Stimulated activated CD4-positive, alpha-beta T cell treated with anti-CD3 and anti-CD28 coated beads, TNF-alpha, amount 100 ng/mL, for 24 hours (primary cell): ENCODE measurements at regions not wholly inside any gene's neighbourhood (a gene's known extent, or its start where the extent isn't known, plus 50 kb on each side); places are given as distances from the start of the nearest gene placed in this dataset.

ENCODE experiments used
- DNase-seq, 3 experiments: peaks; one replicate each; pipeline ENCODE4 v3.0.0-alpha.2; 2020; ENCODE audit warnings: low read depth in 3 of 3

DNA sequence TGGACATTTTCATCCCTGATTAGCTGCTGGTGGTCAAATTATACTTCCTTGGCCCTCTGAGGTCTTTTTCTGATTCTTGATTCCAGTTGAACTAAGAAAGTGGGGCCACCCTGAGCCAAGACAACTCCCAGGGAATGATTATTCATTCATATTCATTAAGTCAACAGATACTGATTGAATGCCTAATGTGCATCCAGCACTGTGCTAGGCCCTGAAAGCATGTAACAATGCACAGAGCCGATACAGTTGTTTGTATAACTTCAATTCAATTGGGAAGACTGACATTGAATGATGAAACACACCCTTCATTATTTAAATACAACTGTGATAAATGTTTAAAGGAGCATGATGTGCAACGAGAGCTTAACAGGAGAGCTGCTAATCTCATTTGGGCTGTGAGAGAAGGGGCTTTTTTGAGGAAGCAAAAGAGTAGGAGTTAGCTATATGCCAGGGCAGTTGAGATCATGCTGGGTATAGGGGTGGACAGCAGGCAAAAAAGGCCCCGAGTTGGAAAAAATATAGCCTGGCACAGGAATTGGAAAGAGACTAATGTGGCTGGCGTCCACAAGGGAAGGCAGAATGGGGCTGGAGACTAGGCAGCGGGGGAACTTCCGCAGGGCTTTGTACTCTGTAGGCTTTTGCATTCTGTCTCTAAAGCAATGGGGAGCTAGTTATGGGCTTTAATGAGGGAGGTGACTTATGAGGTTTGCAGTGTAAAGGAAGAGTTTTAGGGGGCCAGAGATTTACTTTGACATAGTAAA, 57.2 kb upstream of the ACVR1 start:
- no peak for DNase-seq

DNA sequence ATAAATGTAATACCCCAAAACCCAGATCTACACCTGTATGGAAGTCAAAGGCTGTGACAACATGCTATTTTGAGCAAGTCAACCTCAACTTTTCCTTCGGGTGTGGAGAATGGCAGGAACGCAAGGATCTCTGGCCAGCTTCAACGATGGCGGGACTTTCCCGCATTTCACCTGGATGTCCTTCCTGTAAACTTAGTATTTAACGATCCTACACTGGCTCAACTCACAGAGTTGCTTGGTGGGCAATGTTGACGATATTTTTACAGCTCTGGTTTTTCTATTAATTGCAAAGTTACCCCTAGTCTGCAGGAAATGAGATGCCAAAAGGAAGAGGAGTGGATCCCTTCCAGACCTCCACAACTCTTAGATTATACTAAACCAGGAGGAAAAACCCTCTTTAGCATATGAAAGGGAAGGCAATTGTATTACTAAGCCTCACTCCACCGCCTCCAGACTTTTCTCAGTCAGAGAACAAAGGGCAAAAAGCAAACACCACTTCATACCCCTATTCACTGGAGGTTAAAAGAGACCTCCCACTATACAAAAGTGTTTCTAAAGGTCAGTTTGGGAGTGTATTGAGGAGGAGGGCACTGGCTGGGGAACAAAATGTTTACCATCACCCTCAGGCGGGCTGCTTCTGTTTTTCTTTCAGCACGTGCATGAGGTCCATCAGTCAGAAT, 56.5 kb upstream of the ACVR1 start:
- DNase-seq, result no peak

DNA sequence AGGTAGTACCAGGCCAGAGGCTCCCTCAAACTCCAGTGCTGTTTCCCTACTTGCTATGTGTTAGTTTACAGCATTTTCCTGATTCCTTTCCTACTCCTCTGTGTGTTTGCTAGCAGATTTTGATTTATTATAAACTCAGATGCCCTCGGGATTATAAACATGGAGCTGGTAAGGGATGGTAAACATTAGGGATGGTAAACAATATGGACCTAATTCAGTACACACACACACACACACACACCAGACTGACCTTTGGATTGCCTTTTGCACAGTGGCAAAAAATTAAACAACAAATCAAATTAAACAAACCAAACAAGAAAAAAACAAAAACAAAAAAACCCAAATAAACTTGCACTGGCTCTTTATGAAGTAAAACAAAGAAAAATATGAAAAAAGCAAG, 55.4 kb upstream of the ACVR1 start:
- no peak for DNase-seq

DNA sequence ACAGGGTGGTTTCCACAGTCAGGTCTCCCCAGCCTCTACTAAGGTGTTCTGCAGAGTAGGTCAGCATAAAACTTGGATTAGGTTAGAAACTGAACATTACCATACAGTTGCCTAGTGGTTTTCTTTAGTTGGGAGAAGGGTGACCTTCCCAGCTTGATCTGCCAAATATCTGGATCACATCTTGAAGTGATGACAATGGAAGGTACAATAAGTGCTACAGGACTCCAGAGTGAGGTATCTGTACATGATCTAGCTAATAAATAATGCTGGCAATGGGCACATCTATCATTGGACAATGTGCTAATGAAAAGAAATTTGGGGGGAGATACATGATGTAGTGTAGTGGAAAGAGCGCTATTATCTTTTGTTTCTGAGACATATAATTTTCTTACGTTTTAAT, 54.6 kb upstream of the ACVR1 start:
- no peak for DNase-seq

DNA sequence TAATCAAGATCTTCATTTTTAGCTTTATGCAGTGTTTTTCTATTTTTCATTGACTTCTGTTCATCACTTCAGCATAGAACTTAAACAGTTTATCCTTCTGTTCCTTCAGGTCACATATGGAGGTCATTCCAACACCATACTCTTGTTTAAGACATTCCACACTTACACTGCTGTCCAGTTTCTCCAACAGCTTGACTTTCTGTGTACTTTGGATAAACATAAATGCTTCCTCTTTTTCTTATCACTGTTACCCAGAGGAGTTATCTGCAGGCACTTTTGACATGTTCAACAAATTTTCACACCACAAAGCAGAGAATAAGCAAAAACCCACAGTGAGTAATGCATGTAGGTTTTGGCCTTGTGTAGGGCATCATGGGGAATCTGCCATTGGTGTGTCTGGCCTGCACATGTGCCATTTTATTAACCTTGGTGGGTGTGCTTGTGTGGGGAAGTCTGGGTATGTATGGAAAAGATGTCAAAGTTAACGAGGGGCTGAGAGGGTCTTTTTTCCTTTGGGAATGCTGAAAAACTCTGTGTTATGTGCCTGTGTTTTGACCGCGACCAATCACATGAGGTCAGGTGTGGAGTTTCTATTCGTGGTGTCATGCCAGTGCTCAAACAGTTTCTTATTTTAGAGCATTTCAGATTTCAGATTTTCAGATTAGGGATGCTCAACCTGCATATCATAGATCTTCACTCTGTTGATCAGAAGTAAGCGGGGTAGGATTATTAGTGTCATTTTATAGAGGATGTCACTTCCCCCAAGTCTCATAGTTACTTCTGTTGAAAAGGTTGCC, 53.9 kb upstream of the ACVR1 start:
- no peak for DNase-seq

DNA sequence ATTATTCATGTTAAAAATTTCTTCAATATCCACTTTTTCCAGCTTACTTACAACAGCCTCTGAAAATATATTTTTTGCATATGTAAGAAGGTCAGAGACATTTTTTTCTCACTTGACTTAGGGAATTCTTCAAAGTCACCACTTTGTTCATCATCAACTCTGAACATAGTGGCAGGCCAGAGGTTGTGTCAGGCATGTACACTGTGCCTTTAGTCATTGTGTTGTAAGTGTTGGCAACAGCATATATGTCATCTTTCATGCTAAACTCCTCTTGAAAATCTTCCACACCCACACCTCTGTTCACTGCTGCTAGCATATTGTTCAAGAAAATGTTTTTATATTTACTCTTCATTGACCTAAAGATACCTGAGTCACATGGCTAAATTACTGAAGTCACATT, 52.2 kb upstream of the ACVR1 start:
- DNase-seq, result no peak

DNA sequence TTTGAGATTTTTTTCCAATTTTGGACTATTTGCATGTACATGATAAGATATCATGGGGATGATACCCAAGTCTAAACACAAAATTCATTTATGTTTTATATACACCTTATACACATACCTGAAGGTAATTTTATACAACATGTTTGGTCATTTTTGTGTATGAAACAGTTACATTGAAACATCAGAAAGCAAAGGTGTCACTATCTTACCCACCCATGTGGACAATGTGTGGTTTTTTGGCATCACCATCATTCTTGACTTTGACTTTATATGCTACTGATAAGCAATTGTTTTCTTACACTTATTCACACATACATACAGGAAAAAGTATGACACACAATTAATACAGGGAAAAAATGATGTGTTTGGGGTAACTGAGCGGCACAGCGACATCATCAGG, 51.0 kb upstream of the ACVR1 start:
- no peak for DNase-seq
